Cardiac muscle cell (in vitro differentiated cells and primary cell): ENCODE measurements at regions not wholly inside any gene's neighbourhood (a gene's known extent, or its start where the extent isn't known, plus 50 kb on each side); places are given as distances from the start of the nearest gene placed in this dataset.

Source experiments
- DNase-seq, 2 donors: peaks; one replicate each; pipeline versions ENCODE4 v3.0.0 to v3.0.0-alpha.2; 2010 to 2017; ENCODE audit warnings: low read depth in 1 of 2, low spot score in 1 of 2
- H3K27ac ChIP-seq: fragments of 200-600 bp; sonication (generic); 2 replicates; pipeline ENCODE4 v1.5.1; 2016
- H3K27me3 ChIP-seq: fragments of 200-600 bp; sonication (generic); 2 replicates; pipeline ENCODE4 v1.6.0; 2016; ENCODE audit warnings: control low read depth
- H3K36me3 ChIP-seq: fragments of 200-600 bp; sonication (generic); 2 replicates; pipeline ENCODE4 v1.5.1; 2016; ENCODE audit warnings: control low read depth
- H3K4me1 ChIP-seq: fragments of 200-600 bp; sonication (generic); 2 replicates; pipeline ENCODE4 v1.8.1; 2017; ENCODE audit warnings: low read depth, mild to moderate bottlenecking, mixed run types
- H3K4me3 ChIP-seq: fragments of 200-600 bp; sonication (generic); 2 replicates; pipeline ENCODE4 v1.5.1; 2016; ENCODE audit warnings: mild to moderate bottlenecking
- H3K9me3 ChIP-seq: fragments of 200-600 bp; sonication (generic); 2 replicates; pipeline ENCODE4 v1.5.1; 2017; ENCODE audit warnings: low read depth, mild to moderate bottlenecking, control low read depth
- TF ChIP-seq, protein P1 (sequence below): IDR thresholded peaks from 2 replicates; pipeline ENCODE4 v1.5.1; 2012; ENCODE audit warnings: low read depth, mild to moderate bottlenecking, low read length

GRCh38 chr1:194517567-194517966, 1331.2 kb upstream of the B3GALT2 start:
- Histone ChIP-seq H3K4me1 (no peaks in the 10 kb centered on the region), H3K9me3 (no peaks in the 10 kb centered on the region), H3K36me3 (no peaks in the 10 kb centered on the region), H3K27ac (no peak overlapping the region), H3K4me3 (no peak overlapping the region), H3K27me3 (no peaks in the 10 kb centered on the region)
- no peak for DNase-seq
- TF ChIP-seq, protein P1, sequence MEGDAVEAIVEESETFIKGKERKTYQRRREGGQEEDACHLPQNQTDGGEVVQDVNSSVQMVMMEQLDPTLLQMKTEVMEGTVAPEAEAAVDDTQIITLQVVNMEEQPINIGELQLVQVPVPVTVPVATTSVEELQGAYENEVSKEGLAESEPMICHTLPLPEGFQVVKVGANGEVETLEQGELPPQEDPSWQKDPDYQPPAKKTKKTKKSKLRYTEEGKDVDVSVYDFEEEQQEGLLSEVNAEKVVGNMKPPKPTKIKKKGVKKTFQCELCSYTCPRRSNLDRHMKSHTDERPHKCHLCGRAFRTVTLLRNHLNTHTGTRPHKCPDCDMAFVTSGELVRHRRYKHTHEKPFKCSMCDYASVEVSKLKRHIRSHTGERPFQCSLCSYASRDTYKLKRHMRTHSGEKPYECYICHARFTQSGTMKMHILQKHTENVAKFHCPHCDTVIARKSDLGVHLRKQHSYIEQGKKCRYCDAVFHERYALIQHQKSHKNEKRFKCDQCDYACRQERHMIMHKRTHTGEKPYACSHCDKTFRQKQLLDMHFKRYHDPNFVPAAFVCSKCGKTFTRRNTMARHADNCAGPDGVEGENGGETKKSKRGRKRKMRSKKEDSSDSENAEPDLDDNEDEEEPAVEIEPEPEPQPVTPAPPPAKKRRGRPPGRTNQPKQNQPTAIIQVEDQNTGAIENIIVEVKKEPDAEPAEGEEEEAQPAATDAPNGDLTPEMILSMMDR = no peak

GRCh38 chr1:194515916-194516315, 1329.5 kb upstream of the B3GALT2 start:
- no peak overlapping the region for H3K4me3 ChIP-seq
- no peaks in the 10 kb centered on the region for H3K36me3 ChIP-seq
- no peak for DNase-seq
- no peak overlapping the region for H3K27ac ChIP-seq
- peaks cover 2% of the 10 kb centered on the region for H3K4me1 ChIP-seq
- TF ChIP-seq, protein P1 = no peak
- no peaks in the 10 kb centered on the region for H3K27me3 ChIP-seq
- H3K9me3 ChIP-seq = no peaks in the 10 kb centered on the region

DNA sequence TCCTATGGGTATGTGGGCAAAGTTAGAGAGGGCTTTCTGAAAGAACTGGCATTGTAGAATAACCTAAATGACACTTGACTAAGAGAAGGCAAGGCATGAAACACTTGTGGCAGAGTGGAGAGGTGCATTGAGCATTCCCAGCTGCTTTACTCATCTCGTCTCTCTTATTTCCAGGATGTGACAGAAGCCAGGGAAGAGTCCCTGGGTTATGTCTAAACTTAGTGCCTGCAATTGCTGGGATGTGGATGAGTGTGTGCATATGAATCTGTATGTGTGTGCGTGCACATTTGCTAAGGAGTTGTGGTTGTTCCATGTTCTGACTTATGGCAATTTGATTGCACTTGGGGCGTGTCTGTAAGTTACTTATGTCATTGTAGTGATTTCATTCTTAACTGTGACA, 1326.5 kb upstream of the B3GALT2 start:
- TF ChIP-seq, protein P1 = no peak
- no peak overlapping the region for H3K27ac ChIP-seq
- peak in 1 of 2 donors; percentile 46 for DNase-seq

DNA sequence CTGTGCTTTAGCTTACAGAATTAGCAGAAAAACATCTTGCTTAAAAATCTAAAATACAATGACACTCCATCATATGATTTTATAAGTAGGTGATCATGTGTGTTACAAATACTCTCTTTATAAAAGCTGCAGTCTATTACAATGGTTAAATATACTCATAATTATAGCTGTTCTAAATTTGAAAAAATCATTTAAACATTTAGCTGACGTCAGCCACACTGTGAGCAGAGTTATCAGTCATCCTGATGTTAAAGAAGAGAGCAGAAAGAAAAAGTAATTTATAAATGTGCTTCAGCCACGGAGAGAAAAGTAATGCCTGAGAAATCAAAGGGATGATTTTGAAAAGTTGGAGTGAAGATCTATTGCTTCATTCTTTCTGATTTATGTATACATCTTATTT, 1325.9 kb upstream of the B3GALT2 start:
- H3K36me3 ChIP-seq = no peaks in the 10 kb centered on the region
- H3K4me1 ChIP-seq = peaks cover 2% of the 10 kb centered on the region
- no peaks in the 10 kb centered on the region for H3K27me3 ChIP-seq
- H3K4me3 ChIP-seq = no peak overlapping the region
- H3K9me3 ChIP-seq = no peaks in the 10 kb centered on the region
- TF ChIP-seq, protein P1 = no peak
- DNase-seq = no peak
- no peak overlapping the region for H3K27ac ChIP-seq

More for the DNA sequence above, 1326.5 kb upstream of the B3GALT2 start:
- Histone ChIP-seq H3K4me1 (peaks cover 2% of the 10 kb centered on the region), H3K36me3 (no peaks in the 10 kb centered on the region), H3K9me3 (no peaks in the 10 kb centered on the region), H3K4me3 (no peak overlapping the region), H3K27me3 (no peaks in the 10 kb centered on the region)

GRCh38 chr1:194503209-194503608, 1316.8 kb upstream of the B3GALT2 start:
- TF ChIP-seq, protein P1 = no peak
- H3K9me3 ChIP-seq = no peaks in the 10 kb centered on the region
- H3K4me1 ChIP-seq = no peaks in the 10 kb centered on the region
- no peak for DNase-seq
- H3K36me3 ChIP-seq = no peaks in the 10 kb centered on the region
- H3K27ac ChIP-seq = no peak overlapping the region
- H3K4me3 ChIP-seq = no peak overlapping the region
- no peaks in the 10 kb centered on the region for H3K27me3 ChIP-seq

DNA sequence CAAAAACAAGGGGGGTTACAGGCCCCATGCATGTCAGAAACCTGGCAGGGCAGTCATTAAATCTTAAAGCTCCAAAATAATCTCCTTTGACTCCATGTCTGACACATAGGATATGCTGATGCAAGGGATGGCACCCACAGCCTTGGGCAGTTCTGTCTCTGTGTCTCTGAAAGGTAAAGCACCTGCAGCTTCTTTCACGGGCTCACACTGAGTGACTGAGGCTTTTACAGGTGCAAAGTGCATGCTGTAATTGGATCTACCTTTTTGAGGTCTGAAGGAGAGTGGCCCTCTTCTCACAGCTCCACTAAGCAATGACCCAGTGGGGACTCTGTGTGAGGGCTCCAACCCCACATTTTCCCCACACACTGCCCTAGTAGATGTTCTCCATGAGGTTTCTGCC, 1309.0 kb upstream of the B3GALT2 start:
- no peak for DNase-seq
- TF ChIP-seq, protein P1 = no peak

More for the DNA sequence above, 1309.0 kb upstream of the B3GALT2 start:
- Histone ChIP-seq H3K4me3 (no peak overlapping the region), H3K27ac (no peak overlapping the region), H3K4me1 (no peaks in the 10 kb centered on the region), H3K36me3 (no peaks in the 10 kb centered on the region), H3K9me3 (no peaks in the 10 kb centered on the region), H3K27me3 (no peaks in the 10 kb centered on the region)
